Inflammatory macrophage (primary cell): ENCODE measurements at regions not wholly inside any gene's neighbourhood (a gene's known extent, or its start where the extent isn't known, plus 50 kb on each side); places are given as distances from the start of the nearest gene placed in this dataset.

ENCODE experiments used
- DNase-seq, 2 donors: peaks; one replicate each; pipeline ENCODE4 v3.0.0-alpha.2; 2020 to 2022

- no peak for DNase-seq
These were observed 365.5 kb downstream of the MN1 start for GRCh38 chr22:27435844-27436576.

DNA sequence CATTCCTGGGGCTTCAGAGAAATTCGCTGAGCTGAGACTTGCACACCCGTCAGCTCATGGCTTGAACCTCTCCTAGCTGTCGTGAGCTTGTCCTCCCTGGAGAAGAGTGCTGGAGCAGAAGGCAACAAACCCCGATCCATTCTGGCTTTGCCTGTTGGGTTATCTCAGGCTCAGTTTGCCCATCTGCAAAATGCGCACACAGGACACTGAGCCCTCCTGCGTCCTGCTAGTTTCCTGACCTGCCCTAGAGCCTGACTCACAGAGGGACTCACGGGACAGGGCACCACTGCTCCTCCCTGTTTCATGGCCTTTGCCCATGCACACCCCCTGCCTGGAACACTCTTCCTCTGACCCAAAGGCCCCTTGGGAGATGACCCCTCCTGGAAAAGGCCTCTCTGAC is 365.0 kb downstream of the MN1 start:
- no peak for DNase-seq

DNA sequence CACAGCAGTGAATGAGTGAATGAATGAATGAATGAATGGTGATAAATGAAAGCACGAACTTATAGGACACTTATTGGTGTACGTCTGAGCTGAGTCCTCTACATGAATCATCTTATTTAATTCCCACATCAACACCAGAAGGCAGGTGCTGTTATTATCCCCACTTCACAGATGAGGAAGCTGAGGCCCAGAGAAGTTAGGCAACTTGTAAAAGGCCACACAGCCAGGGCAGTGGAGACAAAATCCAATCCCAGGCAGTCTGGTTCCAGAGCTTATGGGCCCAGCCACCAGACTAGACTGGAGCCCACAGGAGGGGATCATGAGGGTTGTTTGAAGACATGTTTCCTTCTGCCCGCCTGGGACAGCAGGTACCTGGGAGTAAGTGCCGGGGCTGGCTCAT is 364.0 kb downstream of the MN1 start:
- DNase-seq, result no peak

GRCh38 chr22:27438271-27438980 is 363.1 kb downstream of the MN1 start:
- no peak for DNase-seq

DNA sequence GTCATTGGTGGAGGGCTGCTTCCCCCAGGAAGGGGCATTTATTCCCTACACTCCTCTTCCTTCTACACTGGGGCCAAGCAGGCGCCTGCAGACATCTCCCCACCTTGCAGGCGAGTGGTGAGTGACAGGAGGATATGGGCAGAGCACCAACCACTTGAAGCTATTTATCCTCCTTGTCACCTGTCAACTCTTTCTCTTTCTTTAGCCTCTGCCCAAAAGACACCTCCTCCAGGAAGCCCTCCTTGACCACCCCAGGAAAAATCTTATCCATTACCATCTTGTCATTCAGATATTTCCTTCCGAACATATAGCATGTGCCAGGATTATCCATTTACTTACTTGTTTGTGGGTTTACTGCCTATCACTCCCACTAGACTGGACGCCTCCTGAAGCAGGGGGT is 362.4 kb downstream of the MN1 start:
- no peak for DNase-seq

- DNase-seq, result peak; percentile 17 to 26
These were observed 361.2 kb downstream of the MN1 start for GRCh38 chr22:27440304-27440865.

DNA sequence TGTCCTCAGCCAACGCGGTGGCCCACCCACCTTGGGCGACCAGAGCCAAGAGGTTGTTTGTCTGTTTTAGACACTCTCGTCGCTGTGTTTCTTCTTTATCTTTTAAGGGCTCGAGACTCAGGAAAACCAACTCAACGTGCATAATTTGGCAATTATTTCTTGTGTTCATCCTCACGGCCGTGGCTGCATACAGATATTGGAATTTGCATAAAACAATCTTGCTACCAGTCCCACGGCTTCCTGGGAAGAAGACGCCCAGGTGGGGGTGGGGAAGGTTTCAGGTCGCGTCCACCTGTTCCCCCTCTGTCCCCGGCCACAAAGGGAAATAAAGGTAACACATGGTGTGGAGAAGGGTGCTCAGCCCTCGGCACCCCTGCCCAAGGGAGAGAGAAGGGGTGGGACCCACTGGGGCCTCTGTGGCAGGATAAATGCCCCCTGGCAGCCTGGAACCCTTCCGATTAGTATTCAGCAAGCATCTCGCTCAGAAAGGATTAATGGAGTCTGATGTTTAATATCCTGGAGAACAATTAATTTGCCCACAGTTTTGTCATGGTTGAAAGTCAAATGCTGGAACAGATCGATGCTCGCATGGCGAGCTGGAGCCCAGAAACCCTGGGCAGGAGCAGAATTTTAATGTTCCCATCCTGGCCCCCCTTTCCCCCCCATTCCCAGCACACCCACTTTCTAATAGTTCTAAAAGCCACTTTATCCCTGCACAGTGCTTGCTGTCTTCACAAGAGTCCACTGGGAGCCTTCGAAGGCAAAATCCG is 359.7 kb downstream of the MN1 start:
- no peak for DNase-seq

DNA sequence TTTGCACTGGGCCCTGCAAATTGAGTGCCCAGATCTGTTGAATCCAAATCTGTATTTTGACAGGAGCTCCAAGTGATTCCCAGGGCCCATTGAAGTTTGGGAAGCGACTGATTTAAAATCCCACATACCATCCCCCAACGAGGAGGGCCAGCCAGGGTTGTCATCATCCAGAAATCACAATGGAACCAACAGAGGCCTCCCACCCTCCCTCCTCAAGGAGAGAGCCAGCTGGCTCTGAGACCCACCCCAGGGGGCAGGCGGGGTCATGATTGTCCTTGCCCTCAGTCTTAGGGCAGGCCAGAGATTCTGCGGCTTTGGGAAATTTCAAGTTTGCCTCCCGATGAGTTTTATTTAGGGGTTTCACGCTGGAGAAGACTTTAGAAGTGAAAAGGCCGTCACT is 358.2 kb downstream of the MN1 start:
- DNase-seq, result no peak

- no peak for DNase-seq
These were observed 355.7 kb downstream of the MN1 start for GRCh38 chr22:27445881-27446280.

- no peak for DNase-seq
These were observed 354.3 kb downstream of the MN1 start for GRCh38 chr22:27447289-27447688.

- no peak for DNase-seq
These were observed 351.1 kb downstream of the MN1 start for GRCh38 chr22:27450448-27450847.

DNA sequence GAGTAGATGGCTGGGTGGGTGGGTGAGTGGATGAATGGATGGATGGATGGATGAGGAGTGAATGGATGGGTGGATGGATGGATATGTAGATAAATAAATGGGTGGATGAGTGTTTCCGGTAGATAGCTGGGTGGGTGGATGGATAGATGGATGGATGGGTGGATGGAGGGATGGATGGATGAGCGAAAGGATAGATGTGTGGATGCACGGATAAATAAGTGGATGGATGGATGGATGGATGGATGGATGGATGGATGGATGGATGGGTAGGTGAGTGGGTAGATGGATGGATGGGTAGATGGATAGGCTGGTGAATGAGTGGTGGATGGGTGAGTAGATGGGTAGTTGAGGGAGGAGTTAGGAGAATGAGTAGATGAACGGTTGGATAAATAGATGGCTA is 349.3 kb downstream of the MN1 start:
- no peak for DNase-seq

- DNase-seq, result no peak
These were observed 348.6 kb downstream of the MN1 start for GRCh38 chr22:27452922-27453321.

- DNase-seq, result no peak
These were observed 347.8 kb downstream of the MN1 start for GRCh38 chr22:27453725-27454124.

DNA sequence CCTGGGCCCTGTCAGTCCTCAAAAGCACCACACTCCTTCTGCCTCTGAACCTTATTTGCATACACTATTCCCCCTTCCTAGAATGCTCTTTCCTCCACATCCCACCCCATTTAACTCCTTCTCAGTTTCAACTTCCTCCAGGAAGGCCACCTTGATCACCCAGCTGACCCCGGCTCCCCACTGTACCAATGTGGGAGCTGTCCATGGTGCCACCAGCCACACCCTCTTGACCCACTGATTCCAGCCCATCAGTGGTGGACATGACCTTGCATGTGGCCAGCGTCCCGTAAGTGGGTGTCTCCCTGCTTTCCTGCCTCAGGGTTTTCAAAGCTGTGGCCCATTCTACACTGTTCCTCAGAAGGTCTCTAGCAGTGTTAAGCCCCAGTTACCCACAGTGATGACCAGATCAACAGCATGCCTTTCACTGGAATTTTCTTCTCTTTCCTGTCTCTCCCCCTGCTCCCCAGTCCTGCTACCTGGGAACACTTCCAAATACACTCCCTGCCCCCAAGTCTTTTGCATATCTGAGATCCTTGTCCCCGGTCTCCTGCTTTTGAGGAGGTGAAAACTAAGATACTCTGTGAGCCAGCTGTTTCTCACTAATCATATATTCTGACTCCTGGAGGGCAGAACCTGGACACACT is 346.6 kb downstream of the MN1 start:
- DNase-seq, result no peak

GRCh38 chr22:27455526-27455925 is 346.0 kb downstream of the MN1 start:
- DNase-seq, result no peak

- no peak for DNase-seq
These were observed 344.7 kb downstream of the MN1 start for GRCh38 chr22:27456696-27457503.

DNA sequence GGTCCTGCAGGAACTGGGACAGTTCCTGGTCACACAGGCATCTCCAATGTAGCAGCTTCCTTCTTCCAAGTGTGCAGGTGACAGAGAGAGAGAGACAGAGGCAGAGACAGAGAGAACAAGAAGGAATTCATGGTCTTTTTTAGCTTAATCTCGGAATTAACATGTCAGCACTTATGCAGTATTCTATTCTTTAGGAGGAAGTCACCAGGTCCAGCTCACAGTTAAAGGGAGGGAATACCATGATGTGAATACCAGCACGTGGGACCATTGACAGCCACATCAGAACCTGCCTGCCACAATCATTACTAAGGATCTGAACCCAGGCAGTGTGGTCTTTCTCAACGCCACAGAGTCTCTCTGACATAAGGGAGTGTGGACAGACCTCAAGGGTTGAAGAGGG is 341.6 kb downstream of the MN1 start:
- no peak for DNase-seq

DNA sequence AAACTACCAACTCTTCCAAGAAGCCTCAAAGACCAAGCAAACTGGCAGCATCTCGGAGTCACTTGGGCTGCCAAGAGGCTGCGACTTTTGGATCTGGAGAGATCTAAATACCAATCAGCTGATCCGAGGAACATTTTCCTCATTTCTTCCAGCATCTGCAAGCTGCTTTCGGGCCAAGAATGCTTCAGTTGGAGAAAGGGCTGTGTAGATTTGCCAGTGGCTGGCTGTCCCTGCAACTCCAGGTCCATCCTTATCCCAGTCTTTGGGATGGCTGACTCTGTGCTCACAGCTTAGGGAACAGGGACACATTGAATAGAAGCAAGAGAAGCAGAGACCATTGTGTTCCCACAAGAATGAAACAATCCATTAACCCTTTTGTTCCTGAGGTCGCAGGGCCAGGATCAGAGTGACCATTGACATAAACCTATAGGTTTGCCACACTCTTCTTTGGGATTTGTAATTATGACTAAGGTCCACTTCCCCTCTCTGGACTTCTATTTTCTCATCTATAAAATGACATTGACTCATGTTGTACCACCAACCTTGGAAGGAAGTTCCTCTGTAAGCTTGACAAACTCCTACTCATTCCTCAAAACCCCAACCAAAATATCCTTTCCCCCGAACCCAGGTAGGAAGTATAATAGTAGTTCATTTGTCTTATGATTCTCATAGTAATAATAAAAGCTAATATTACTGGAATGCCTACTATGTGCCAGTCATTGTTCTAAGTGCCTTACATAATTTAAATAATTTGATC is 340.8 kb downstream of the MN1 start:
- DNase-seq, result no peak

DNA sequence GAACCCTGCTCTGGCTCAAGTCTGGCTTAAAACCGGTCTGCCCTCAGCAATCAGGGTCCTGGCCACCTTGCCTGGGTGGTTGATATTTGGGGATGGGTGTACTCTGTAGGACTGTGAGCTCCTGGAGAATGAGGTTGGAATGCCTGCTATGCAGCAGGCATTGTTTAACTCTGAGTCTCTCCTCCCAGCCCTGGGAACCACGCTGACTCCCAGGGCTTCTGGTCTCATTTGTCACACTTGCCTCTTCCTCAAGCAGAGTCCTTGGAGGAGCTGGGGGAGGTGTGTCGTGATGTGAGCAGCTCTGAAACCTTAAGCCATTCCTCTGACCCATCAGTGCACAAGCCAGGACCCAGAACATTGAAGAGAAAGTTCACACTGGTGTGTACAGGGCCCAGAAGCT is 340.1 kb downstream of the MN1 start:
- no peak for DNase-seq

- no peak for DNase-seq
These were observed 339.4 kb downstream of the MN1 start for GRCh38 chr22:27462190-27462589.
